ENCODE measurements at regions not wholly inside any gene's neighbourhood (a gene's known extent, or its start where the extent isn't known, plus 50 kb on each side); places are given as distances from the start of the nearest gene placed in this dataset.
"Not testable (repeated sequence)": the region's sequence is repeated elsewhere in the genome, so short reads cannot be mapped to it uniquely, and the experiment has no call there.

- no peak for DNase-seq
Measured at GRCh38 chr4:12548678-12549077, 935.5 kb downstream of the RAB28 start.

GRCh38 chr4:12545812-12546211 lies 938.3 kb downstream of the RAB28 start:
- no peak for DNase-seq

GRCh38 chr4:12538162-12538561 lies 946.0 kb downstream of the RAB28 start:
- DNase-seq = no peak

GRCh38 chr4:12534684-12535083 lies 949.5 kb downstream of the RAB28 start:
- DNase-seq = no peak

- no peak for DNase-seq
Measured at GRCh38 chr4:12519426-12519825, 964.7 kb downstream of the RAB28 start.

- no peak for DNase-seq
Measured at GRCh38 chr4:12507868-12508481, 976.2 kb downstream of the RAB28 start.

- no peak for DNase-seq
Measured at GRCh38 chr4:12500409-12500808, 983.7 kb downstream of the RAB28 start.

- no peak for DNase-seq
Measured at GRCh38 chr4:12499693-12500092, 984.4 kb downstream of the RAB28 start.

- DNase-seq = no peak
Measured at GRCh38 chr4:12495211-12495610, 988.9 kb downstream of the RAB28 start.

GRCh38 chr4:12492730-12493393 lies 991.3 kb downstream of the RAB28 start:
- no peak for DNase-seq

GRCh38 chr4:12488672-12489071 lies 995.5 kb downstream of the RAB28 start:
- no peak for DNase-seq

- DNase-seq = no peak
Measured at GRCh38 chr4:12487000-12487399, 997.1 kb downstream of the RAB28 start.

GRCh38 chr4:12472087-12472486 lies 1012.1 kb downstream of the RAB28 start:
- no peak for DNase-seq

GRCh38 chr4:12471193-12471592 lies 1012.9 kb downstream of the RAB28 start:
- no peak for DNase-seq

- not testable (repeated sequence) for DNase-seq
Measured at GRCh38 chr4:12461576-12461975, 1022.6 kb downstream of the RAB28 start.

GRCh38 chr4:12459126-12459525 lies 1025.0 kb downstream of the RAB28 start:
- DNase-seq = no peak

- no peak for DNase-seq
Measured at GRCh38 chr4:12458621-12459020, 1025.5 kb downstream of the RAB28 start.

GRCh38 chr4:12452291-12452690 lies 1023.6 kb upstream of the HS3ST1 start:
- no peak for DNase-seq

- DNase-seq = no peak
Measured at GRCh38 chr4:12447451-12447850, 1018.8 kb upstream of the HS3ST1 start.

GRCh38 chr4:12446657-12447185 lies 1018.0 kb upstream of the HS3ST1 start:
- no peak for DNase-seq

- no peak for DNase-seq
Measured at GRCh38 chr4:12446256-12446655, 1017.6 kb upstream of the HS3ST1 start.

GRCh38 chr4:12445711-12446235 lies 1017.1 kb upstream of the HS3ST1 start:
- DNase-seq = no peak

GRCh38 chr4:12439633-12440305 lies 1011.1 kb upstream of the HS3ST1 start:
- no peak for DNase-seq

GRCh38 chr4:12431259-12431658 lies 1002.6 kb upstream of the HS3ST1 start:
- DNase-seq = not testable (repeated sequence)
